H9 (cell line): ENCODE measurements at regions not wholly inside any gene's neighbourhood (a gene's known extent, or its start where the extent isn't known, plus 50 kb on each side); places are given as distances from the start of the nearest gene placed in this dataset.

Experiments used
- DNase-seq: peaks from one replicate; pipeline ENCODE4 v3.0.0-alpha.2; 2017
- H2AFZ ChIP-seq: one replicate; pipeline ENCODE4 v1.6.1; 2013; ENCODE audit warnings: mild to moderate bottlenecking, low read length, control low read depth, moderate library complexity
- H2AK5ac ChIP-seq: 2 replicates; pipeline ENCODE4 v1.6.1; 2013; ENCODE audit warnings: low read length, control low read depth, mixed read lengths; ENCODE audit not compliant: insufficient read length
- H2BK120ac ChIP-seq: one replicate; pipeline ENCODE4 v1.6.1; 2013; ENCODE audit warnings: low read depth, mild to moderate bottlenecking, low read length, control low read depth, inconsistent platforms; ENCODE audit not compliant: poor library complexity, severe bottlenecking
- H2BK12ac ChIP-seq: 2 replicates; pipeline ENCODE4 v1.6.1; 2013; ENCODE audit warnings: low read length, control low read depth, mixed read lengths, low read depth; ENCODE audit not compliant: insufficient read length
- H2BK15ac ChIP-seq: 2 replicates; pipeline ENCODE4 v1.6.1; 2013; ENCODE audit warnings: low read depth, low read length, control low read depth
- H2BK20ac ChIP-seq: one replicate; pipeline ENCODE4 v1.6.1; 2013; ENCODE audit warnings: low read depth, mild to moderate bottlenecking, low read length, control low read depth, inconsistent platforms; ENCODE audit not compliant: poor library complexity, severe bottlenecking
- H2BK5ac ChIP-seq: 2 replicates; pipeline ENCODE4 v1.6.1; 2013; ENCODE audit warnings: low read length, control low read depth, mixed read lengths; ENCODE audit not compliant: insufficient read length
- H3K14ac ChIP-seq: 2 replicates; pipeline ENCODE4 v1.6.1; 2013; ENCODE audit warnings: low read length, control low read depth; ENCODE audit not compliant: insufficient read depth
- H3K18ac ChIP-seq: 2 replicates; pipeline ENCODE4 v1.6.1; 2013; ENCODE audit warnings: low read depth, mild to moderate bottlenecking, mixed read lengths, low read length, control low read depth; ENCODE audit not compliant: insufficient read length
- H3K23ac ChIP-seq: 2 replicates; pipeline ENCODE4 v1.6.1; 2013; ENCODE audit warnings: low read length, control low read depth, mixed read lengths, low read depth; ENCODE audit not compliant: insufficient read length
- H3K23me2 ChIP-seq: 2 replicates; pipeline ENCODE4 v1.6.1; 2013; ENCODE audit warnings: low read depth, mild to moderate bottlenecking, mixed read lengths, low read length, control low read depth; ENCODE audit not compliant: insufficient read length, poor library complexity, severe bottlenecking
- H3K27ac ChIP-seq: 2 replicates; pipeline ENCODE4 v1.5.1; 2013; ENCODE audit warnings: low read length, control low read depth, mixed read lengths, low read depth; ENCODE audit not compliant: insufficient read length
- H3K27me3 ChIP-seq: 2 replicates; pipeline ENCODE4 v1.6.1; 2013; ENCODE audit warnings: low read length, control low read depth, inconsistent platforms; ENCODE audit not compliant: insufficient read depth
- H3K4ac ChIP-seq: 2 replicates; pipeline ENCODE4 v1.6.1; 2013; ENCODE audit warnings: low read depth, mild to moderate bottlenecking, control low read depth, inconsistent platforms, low read length, moderate library complexity
- H3K4me1 ChIP-seq: 2 replicates; pipeline ENCODE4 v1.6.1; 2013; ENCODE audit warnings: low read length, control low read depth, inconsistent platforms; ENCODE audit not compliant: insufficient read depth
- H3K4me2 ChIP-seq: 2 replicates; pipeline ENCODE4 v1.6.1; 2013; ENCODE audit warnings: low read length, control low read depth, mixed read lengths; ENCODE audit not compliant: insufficient read length, insufficient read depth
- H3K56ac ChIP-seq: 2 replicates; pipeline ENCODE4 v1.6.1; 2013; ENCODE audit warnings: low read depth, mild to moderate bottlenecking, mixed read lengths, low read length, control low read depth; ENCODE audit not compliant: insufficient read length
- H3K79me1 ChIP-seq: 2 replicates; pipeline ENCODE4 v1.6.1; 2013; ENCODE audit warnings: low read depth, mild to moderate bottlenecking, moderate library complexity, low read length, control low read depth, inconsistent platforms; ENCODE audit not compliant: insufficient read depth, poor library complexity, severe bottlenecking
- H3K79me2 ChIP-seq: 2 replicates; pipeline ENCODE4 v1.6.1; 2013; ENCODE audit warnings: low read length, control low read depth, inconsistent platforms; ENCODE audit not compliant: insufficient read depth
- H3K9ac ChIP-seq: 2 replicates; pipeline ENCODE4 v1.6.1; 2013; ENCODE audit warnings: low read length, control low read depth, mixed read lengths; ENCODE audit not compliant: insufficient read length; ENCODE audit errors: extremely low read depth
- H3K9me3 ChIP-seq: one replicate; pipeline ENCODE4 v1.6.1; 2013; ENCODE audit warnings: low read depth, low read length, inconsistent platforms; ENCODE audit not compliant: control insufficient read depth
- H3T11ph ChIP-seq: one replicate; pipeline ENCODE4 v1.6.1; 2013; ENCODE audit warnings: mild to moderate bottlenecking, low read length, control low read depth, inconsistent platforms
- H4K20me1 ChIP-seq: one replicate; pipeline ENCODE4 v1.6.1; 2013; ENCODE audit not compliant: control insufficient read depth, insufficient read length, insufficient read depth
- H4K5ac ChIP-seq: 2 replicates; pipeline ENCODE4 v1.6.1; 2013; ENCODE audit warnings: low read depth, mild to moderate bottlenecking, mixed read lengths, low read length, control low read depth; ENCODE audit not compliant: insufficient read length
- H4K8ac ChIP-seq: replicated peaks from 2 replicates; pipeline ENCODE4 v1.6.1; 2013; ENCODE audit warnings: low read length, control low read depth, mixed read lengths, low read depth; ENCODE audit not compliant: insufficient read length
- H4K91ac ChIP-seq: 2 replicates; pipeline ENCODE4 v1.6.1; 2013; ENCODE audit warnings: low read depth, mild to moderate bottlenecking, moderate library complexity, mixed read lengths, low read length, control low read depth; ENCODE audit not compliant: insufficient read length
- H3K27ac Mint-ChIP-seq, 3 experiments: 2 replicates in 2 of 3; 3 replicates in 1 of 3; pipeline ENCODE4 v1.8.0; 2020 to 2021; ENCODE audit warnings: mixed read lengths in 3 of 3, mild to moderate bottlenecking in 1 of 3, moderate library complexity in 1 of 3
- H3K27me3 Mint-ChIP-seq: 2 replicates; pipeline ENCODE4 v1.8.0; 2021; ENCODE audit warnings: low read depth, mild to moderate bottlenecking, moderate library complexity, mixed read lengths
- H3K36me3 Mint-ChIP-seq, 3 experiments: 2 replicates in 2 of 3; 3 replicates in 1 of 3; pipeline ENCODE4 v1.8.0; 2020 to 2021; ENCODE audit warnings: low read depth in 3 of 3, mixed read lengths in 3 of 3; ENCODE audit not compliant: insufficient read depth in 1 of 3
- H3K4me1 Mint-ChIP-seq, 2 experiments: 2 replicates each; pipeline ENCODE4 v1.8.0; 2020; ENCODE audit warnings: mixed read lengths in 2 of 2
- H3K4me3 Mint-ChIP-seq, 2 experiments: 2 replicates in 1 of 2; 3 replicates in 1 of 2; pipeline ENCODE4 v1.8.0; 2020 to 2021; ENCODE audit warnings: mild to moderate bottlenecking in 2 of 2, mixed read lengths in 2 of 2, moderate library complexity in 1 of 2
- H3K9me3 Mint-ChIP-seq, 2 experiments: 2 replicates in 1 of 2; 3 replicates in 1 of 2; pipeline ENCODE4 v1.8.0; 2020; ENCODE audit warnings: mild to moderate bottlenecking in 2 of 2, mixed read lengths in 2 of 2, moderate library complexity in 1 of 2
- WGBS: extraction: QIAGEN DNeasy Blood & Tissue Kit; methylation state at CpG from one replicate; pipeline ENCODE4 v1.1.7; 2013; ENCODE audit warnings: missing lambda C conversion rate, low lambda C conversion rate, mixed read lengths; ENCODE audit not compliant: insufficient read length; ENCODE audit errors: extremely low coverage; 5-methylcytosine and 5-hydroxymethylcytosine counted together
- TF ChIP-seq, protein P1 (sequence below): fragments of 200-600 bp; sonication (generic); conservative IDR thresholded peaks from 3 replicates; pipeline ENCODE4 v1.8.0; 2021; ENCODE audit warnings: antibody characterized with exemption, mild to moderate bottlenecking

DNA sequence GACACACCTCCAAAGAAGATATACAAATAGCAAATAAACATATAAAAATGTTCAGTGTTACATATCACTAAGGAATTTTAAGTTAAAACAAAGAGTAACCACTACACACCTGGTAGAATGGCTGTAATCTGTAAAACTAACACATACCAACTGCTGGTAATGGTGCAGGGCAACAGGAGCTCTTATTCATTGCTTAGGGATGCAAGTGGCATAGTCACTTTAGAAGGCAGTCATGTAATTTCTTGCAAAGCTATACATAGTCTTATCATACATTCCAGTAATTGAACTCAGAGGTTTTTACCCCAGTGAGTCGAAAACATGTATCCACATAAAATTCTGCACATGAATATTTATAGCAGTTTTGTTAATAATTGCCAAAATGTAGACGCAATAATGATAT is 906.8 kb upstream of the CITED2 start:
- Histone ChIP-seq H4K20me1 (no peaks in the 10 kb centered on the region), H3K27me3 (no peaks in the 10 kb centered on the region), H2AK5ac (no peak overlapping the region), H3K23ac (no peak overlapping the region), H2BK120ac (no peak overlapping the region), H3K9ac (no peak overlapping the region), H4K8ac (no peak overlapping the region), H3K4me1 (no peaks in the 10 kb centered on the region), H3K9me3 (no peaks in the 10 kb centered on the region), H3K23me2 (no peaks in the 10 kb centered on the region), H3K18ac (no peak overlapping the region), H2BK12ac (no peak overlapping the region), H3K4ac (no peak overlapping the region), H2AFZ (no peak overlapping the region), H3K27ac (no peak overlapping the region), H3K56ac (no peak overlapping the region), H2BK15ac (no peak overlapping the region), H3K14ac (no peak overlapping the region), H3K79me1 (no peaks in the 10 kb centered on the region), H2BK20ac (no peak overlapping the region), H4K5ac (no peak overlapping the region), H3K79me2 (no peaks in the 10 kb centered on the region), H3T11ph (no peak overlapping the region), H4K91ac (no peak overlapping the region), H3K4me2 (no peak overlapping the region), H2BK5ac (no peak overlapping the region)
- Mint-ChIP-seq H3K27me3 (no peaks in the 10 kb centered on the region), H3K4me3 (no peak overlapping the region), H3K36me3 (no peaks in the 10 kb centered on the region), H3K4me1 (no peaks in the 10 kb centered on the region), H3K9me3 (no peaks in the 10 kb centered on the region), H3K27ac (no peak overlapping the region)
- TF ChIP-seq, protein P1, sequence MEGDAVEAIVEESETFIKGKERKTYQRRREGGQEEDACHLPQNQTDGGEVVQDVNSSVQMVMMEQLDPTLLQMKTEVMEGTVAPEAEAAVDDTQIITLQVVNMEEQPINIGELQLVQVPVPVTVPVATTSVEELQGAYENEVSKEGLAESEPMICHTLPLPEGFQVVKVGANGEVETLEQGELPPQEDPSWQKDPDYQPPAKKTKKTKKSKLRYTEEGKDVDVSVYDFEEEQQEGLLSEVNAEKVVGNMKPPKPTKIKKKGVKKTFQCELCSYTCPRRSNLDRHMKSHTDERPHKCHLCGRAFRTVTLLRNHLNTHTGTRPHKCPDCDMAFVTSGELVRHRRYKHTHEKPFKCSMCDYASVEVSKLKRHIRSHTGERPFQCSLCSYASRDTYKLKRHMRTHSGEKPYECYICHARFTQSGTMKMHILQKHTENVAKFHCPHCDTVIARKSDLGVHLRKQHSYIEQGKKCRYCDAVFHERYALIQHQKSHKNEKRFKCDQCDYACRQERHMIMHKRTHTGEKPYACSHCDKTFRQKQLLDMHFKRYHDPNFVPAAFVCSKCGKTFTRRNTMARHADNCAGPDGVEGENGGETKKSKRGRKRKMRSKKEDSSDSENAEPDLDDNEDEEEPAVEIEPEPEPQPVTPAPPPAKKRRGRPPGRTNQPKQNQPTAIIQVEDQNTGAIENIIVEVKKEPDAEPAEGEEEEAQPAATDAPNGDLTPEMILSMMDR = no peak
- WGBS = no CpG with 5 or more reads among the region's 2 CpGs
- no peak for DNase-seq
